ENCODE measurements at regions not wholly inside any gene's neighbourhood (a gene's known extent, or its start where the extent isn't known, plus 50 kb on each side); places are given as distances from the start of the nearest gene placed in this dataset.

DNA sequence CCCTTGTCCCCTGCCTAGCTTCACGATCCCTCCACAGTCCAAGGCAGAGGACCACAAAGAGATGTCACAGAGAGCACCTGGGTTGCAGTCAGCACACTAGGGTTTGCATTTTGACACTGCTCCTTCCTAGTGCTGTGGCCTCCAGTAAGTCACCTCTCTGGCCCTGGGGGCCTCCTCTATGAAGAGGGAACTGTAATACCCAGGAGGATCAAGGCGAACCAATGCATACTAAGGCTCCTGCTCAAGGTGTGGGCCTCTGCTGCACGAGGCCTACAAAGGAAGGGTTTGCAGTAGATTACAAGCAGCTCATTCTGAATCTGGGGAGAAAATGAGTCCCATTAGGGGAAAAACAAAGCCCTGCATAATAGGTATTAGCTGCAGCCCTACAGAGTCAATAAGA is 72.3 kb upstream of the FZD7 start:
- TF ChIP-seq, protein P1, sequence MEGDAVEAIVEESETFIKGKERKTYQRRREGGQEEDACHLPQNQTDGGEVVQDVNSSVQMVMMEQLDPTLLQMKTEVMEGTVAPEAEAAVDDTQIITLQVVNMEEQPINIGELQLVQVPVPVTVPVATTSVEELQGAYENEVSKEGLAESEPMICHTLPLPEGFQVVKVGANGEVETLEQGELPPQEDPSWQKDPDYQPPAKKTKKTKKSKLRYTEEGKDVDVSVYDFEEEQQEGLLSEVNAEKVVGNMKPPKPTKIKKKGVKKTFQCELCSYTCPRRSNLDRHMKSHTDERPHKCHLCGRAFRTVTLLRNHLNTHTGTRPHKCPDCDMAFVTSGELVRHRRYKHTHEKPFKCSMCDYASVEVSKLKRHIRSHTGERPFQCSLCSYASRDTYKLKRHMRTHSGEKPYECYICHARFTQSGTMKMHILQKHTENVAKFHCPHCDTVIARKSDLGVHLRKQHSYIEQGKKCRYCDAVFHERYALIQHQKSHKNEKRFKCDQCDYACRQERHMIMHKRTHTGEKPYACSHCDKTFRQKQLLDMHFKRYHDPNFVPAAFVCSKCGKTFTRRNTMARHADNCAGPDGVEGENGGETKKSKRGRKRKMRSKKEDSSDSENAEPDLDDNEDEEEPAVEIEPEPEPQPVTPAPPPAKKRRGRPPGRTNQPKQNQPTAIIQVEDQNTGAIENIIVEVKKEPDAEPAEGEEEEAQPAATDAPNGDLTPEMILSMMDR (IDR thresholded peaks at IDR 0.05), result no peak
- TF ChIP-seq EZH2 (IDR thresholded peaks at IDR 0.05), result no peak
- TF ChIP-seq EZH2phosphoT487 (IDR thresholded peaks at IDR 0.05), result no peak

Measured in neural progenitor cell (in vitro differentiated cells).